PC-9 (cell line): ENCODE measurements at regions not wholly inside any gene's neighbourhood (a gene's known extent, or its start where the extent isn't known, plus 50 kb on each side); places are given as distances from the start of the nearest gene placed in this dataset.

Source experiments
- EZH2 ChIP-seq: fragments of 200-600 bp; sonication (generic); IDR thresholded peaks from 2 replicates; pipeline ENCODE4 v1.8.0; 2017; ENCODE audit warnings: antibody characterized with exemption, low read depth
- TF ChIP-seq, protein P1 (sequence below): fragments of 200-600 bp; sonication (generic); conservative IDR thresholded peaks from 2 replicates; pipeline ENCODE4 v1.6.1; 2017; ENCODE audit warnings: mixed run types, antibody characterized with exemption, mild to moderate bottlenecking, moderate library complexity

- TF ChIP-seq, protein P1, sequence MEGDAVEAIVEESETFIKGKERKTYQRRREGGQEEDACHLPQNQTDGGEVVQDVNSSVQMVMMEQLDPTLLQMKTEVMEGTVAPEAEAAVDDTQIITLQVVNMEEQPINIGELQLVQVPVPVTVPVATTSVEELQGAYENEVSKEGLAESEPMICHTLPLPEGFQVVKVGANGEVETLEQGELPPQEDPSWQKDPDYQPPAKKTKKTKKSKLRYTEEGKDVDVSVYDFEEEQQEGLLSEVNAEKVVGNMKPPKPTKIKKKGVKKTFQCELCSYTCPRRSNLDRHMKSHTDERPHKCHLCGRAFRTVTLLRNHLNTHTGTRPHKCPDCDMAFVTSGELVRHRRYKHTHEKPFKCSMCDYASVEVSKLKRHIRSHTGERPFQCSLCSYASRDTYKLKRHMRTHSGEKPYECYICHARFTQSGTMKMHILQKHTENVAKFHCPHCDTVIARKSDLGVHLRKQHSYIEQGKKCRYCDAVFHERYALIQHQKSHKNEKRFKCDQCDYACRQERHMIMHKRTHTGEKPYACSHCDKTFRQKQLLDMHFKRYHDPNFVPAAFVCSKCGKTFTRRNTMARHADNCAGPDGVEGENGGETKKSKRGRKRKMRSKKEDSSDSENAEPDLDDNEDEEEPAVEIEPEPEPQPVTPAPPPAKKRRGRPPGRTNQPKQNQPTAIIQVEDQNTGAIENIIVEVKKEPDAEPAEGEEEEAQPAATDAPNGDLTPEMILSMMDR = no peak
- no peak for TF ChIP-seq EZH2
Measured at GRCh38 chr7:85833066-85833465, 646.2 kb upstream of the SEMA3D start.
